Neural progenitor cell (in vitro differentiated cells): ENCODE measurements at regions not wholly inside any gene's neighbourhood (a gene's known extent, or its start where the extent isn't known, plus 50 kb on each side); places are given as distances from the start of the nearest gene placed in this dataset.

ENCODE experiments used
- DNase-seq: peaks from one replicate; pipeline ENCODE4 v3.0.0-alpha.2; 2016; ENCODE audit warnings: low spot score
- H2AFZ ChIP-seq: fragments of 200-600 bp; sonication (generic); replicated peaks from 2 replicates; pipeline ENCODE4 v1.6.1; 2016; ENCODE audit warnings: antibody characterized with exemption
- H3F3A ChIP-seq: fragments of 200-600 bp; sonication (generic); 2 replicates; pipeline ENCODE4 v1.6.1; 2016; ENCODE audit warnings: antibody characterized with exemption, low read depth
- H3K27ac ChIP-seq: fragments of 200-600 bp; sonication (generic); 2 replicates; pipeline ENCODE4 v1.5.1; 2016; ENCODE audit warnings: mild to moderate bottlenecking
- H3K27me3 ChIP-seq: fragments of 200-600 bp; sonication (generic); 2 replicates; pipeline ENCODE4 v1.6.1; 2016; ENCODE audit warnings: mild to moderate bottlenecking, moderate library complexity
- H3K36me3 ChIP-seq: fragments of 200-600 bp; sonication (generic); 2 replicates; pipeline ENCODE4 v1.5.1; 2016
- H3K4me1 ChIP-seq: fragments of 200-600 bp; sonication (generic); 2 replicates; pipeline ENCODE4 v1.6.1; 2016; ENCODE audit warnings: mixed run types
- H3K4me2 ChIP-seq: fragments of 200-600 bp; sonication (generic); 2 replicates; pipeline ENCODE4 v1.6.1; 2016
- H3K4me3 ChIP-seq: fragments of 200-600 bp; sonication (generic); 2 replicates; pipeline ENCODE4 v1.5.1; 2016
- H3K79me2 ChIP-seq: fragments of 200-600 bp; sonication (generic); 2 replicates; pipeline ENCODE4 v1.6.1; 2016; ENCODE audit warnings: low read depth
- H3K9ac ChIP-seq: fragments of 200-600 bp; sonication (generic); 2 replicates; pipeline ENCODE4 v1.6.1; 2016
- H3K9me3 ChIP-seq: fragments of 200-600 bp; sonication (generic); 2 replicates; pipeline ENCODE4 v1.5.1; 2016; ENCODE audit warnings: low read depth
- H4K20me1 ChIP-seq: fragments of 200-600 bp; sonication (generic); 2 replicates; pipeline ENCODE4 v1.6.1; 2016; ENCODE audit warnings: low read depth
- H3K27ac Mint-ChIP-seq: 3 replicates; pipeline ENCODE4 v1.8.0; 2021; ENCODE audit warnings: mixed read lengths
- H3K27me3 Mint-ChIP-seq: 2 replicates; pipeline ENCODE4 v1.8.0; 2022; ENCODE audit warnings: low read depth, mild to moderate bottlenecking, inconsistent platforms, moderate library complexity, mixed read lengths; ENCODE audit not compliant: insufficient read depth
- H3K36me3 Mint-ChIP-seq: 3 replicates; pipeline ENCODE4 v1.8.0; 2021; ENCODE audit warnings: mixed read lengths
- H3K4me1 Mint-ChIP-seq: 3 replicates; pipeline ENCODE4 v1.8.0; 2021; ENCODE audit warnings: mixed read lengths
- H3K4me3 Mint-ChIP-seq: 3 replicates; pipeline ENCODE4 v1.8.0; 2021; ENCODE audit warnings: mild to moderate bottlenecking, moderate library complexity, mixed read lengths
- H3K9me3 Mint-ChIP-seq: 3 replicates; pipeline ENCODE4 v1.8.0; 2020; ENCODE audit warnings: mixed read lengths
- EZH2 ChIP-seq: fragments of 200-600 bp; sonication (generic); IDR thresholded peaks from 2 replicates; pipeline ENCODE4 v1.6.1; 2017; ENCODE audit warnings: antibody characterized with exemption, mild to moderate bottlenecking, moderate library complexity
- EZH2phosphoT487 ChIP-seq: fragments of 200-600 bp; sonication (generic); IDR thresholded peaks from 2 replicates; pipeline ENCODE4 v1.6.1; 2017; ENCODE audit warnings: antibody characterized with exemption
- TF ChIP-seq, protein P1 (sequence below): fragments of 200-600 bp; sonication (generic); IDR thresholded peaks from 2 replicates; pipeline ENCODE4 v1.5.1; 2017; ENCODE audit warnings: antibody characterized with exemption, mild to moderate bottlenecking

DNA sequence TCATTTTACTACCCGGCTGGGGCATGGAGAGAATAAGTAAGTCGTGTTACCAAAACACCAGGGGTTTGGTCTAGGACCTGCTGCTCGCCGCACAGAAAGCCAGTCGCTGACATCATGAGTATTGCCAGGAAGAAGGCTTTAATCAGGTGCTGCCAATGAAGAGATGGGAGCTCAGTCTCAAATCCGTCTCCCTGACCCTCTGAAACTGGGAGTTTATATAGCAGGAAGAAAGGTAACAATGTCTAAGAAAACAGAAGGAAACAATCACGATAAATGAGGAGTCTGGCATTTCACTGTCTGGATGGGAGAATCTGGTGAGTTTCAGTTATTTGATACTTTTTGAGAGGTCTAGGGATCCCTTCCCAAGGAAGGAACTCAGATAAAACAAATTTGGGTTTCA lies 437.9 kb upstream of the JARID2 start:
- no peaks in the 10 kb centered on the region for H4K20me1 ChIP-seq
- Mint-ChIP-seq H3K9me3 (peaks cover 14% of the 10 kb centered on the region), H3K36me3 (peaks cover 3% of the 10 kb centered on the region), H3K4me3 (no peak overlapping the region), H3K27me3 (peaks cover 2% of the 10 kb centered on the region), H3K27ac (no peak overlapping the region), H3K4me1 (peaks cover 19% of the 10 kb centered on the region)
- no peaks in the 10 kb centered on the region for H3K36me3 ChIP-seq
- H3K4me2 ChIP-seq: no peak overlapping the region
- H3K4me3 ChIP-seq: no peak overlapping the region
- H3K9ac ChIP-seq: no peak overlapping the region
- no peaks in the 10 kb centered on the region for H3K9me3 ChIP-seq
- no peaks in the 10 kb centered on the region for H3K4me1 ChIP-seq
- no peak overlapping the region for H2AFZ ChIP-seq
- DNase-seq: no peak
- H3F3A ChIP-seq: no peaks in the 10 kb centered on the region
- H3K79me2 ChIP-seq: no peaks in the 10 kb centered on the region
- no peaks in the 10 kb centered on the region for H3K27me3 ChIP-seq
- H3K27ac ChIP-seq: no peak overlapping the region
- TF ChIP-seq, protein P1, sequence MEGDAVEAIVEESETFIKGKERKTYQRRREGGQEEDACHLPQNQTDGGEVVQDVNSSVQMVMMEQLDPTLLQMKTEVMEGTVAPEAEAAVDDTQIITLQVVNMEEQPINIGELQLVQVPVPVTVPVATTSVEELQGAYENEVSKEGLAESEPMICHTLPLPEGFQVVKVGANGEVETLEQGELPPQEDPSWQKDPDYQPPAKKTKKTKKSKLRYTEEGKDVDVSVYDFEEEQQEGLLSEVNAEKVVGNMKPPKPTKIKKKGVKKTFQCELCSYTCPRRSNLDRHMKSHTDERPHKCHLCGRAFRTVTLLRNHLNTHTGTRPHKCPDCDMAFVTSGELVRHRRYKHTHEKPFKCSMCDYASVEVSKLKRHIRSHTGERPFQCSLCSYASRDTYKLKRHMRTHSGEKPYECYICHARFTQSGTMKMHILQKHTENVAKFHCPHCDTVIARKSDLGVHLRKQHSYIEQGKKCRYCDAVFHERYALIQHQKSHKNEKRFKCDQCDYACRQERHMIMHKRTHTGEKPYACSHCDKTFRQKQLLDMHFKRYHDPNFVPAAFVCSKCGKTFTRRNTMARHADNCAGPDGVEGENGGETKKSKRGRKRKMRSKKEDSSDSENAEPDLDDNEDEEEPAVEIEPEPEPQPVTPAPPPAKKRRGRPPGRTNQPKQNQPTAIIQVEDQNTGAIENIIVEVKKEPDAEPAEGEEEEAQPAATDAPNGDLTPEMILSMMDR: no peak
- TF ChIP-seq EZH2 (no peak), EZH2phosphoT487 (no peak)

DNA sequence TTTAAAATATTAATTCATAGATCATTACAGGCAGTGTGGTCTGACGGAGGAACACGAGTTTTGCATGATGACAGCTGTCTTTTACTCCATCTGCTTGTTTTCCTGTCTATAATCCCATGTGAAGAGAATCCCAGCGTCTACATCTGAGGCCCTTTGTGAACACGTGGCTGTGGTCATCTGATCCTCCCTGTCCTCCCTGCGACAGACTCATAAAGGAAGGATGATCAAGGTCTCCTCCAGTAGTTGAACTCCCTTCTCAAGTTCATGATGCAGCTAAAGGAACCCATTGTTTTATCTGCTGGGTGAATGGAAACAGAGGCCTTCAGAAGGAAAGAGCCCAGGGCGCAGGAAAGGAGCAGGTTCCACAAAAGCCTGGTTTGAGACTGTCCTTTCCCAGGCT lies 435.8 kb upstream of the JARID2 start:
- Mint-ChIP-seq H3K9me3 (peaks cover 14% of the 10 kb centered on the region), H3K4me1 (peaks cover 10% of the 10 kb centered on the region), H3K36me3 (peaks cover 3% of the 10 kb centered on the region), H3K27ac (no peak overlapping the region), H3K27me3 (peaks cover 4% of the 10 kb centered on the region), H3K4me3 (no peak overlapping the region)
- Histone ChIP-seq H3K27me3 (peaks cover 9% of the 10 kb centered on the region), H3K4me1 (peaks cover 4% of the 10 kb centered on the region), H3K4me2 (no peak overlapping the region), H3K27ac (no peak overlapping the region), H4K20me1 (no peaks in the 10 kb centered on the region), H3K4me3 (no peak overlapping the region), H3K9me3 (no peaks in the 10 kb centered on the region), H3K9ac (no peak overlapping the region), H3F3A (peaks cover under 1% of the 10 kb centered on the region), H3K79me2 (no peaks in the 10 kb centered on the region), H3K36me3 (no peaks in the 10 kb centered on the region), H2AFZ (no peak overlapping the region)
- no peak for TF ChIP-seq EZH2
- DNase-seq: no peak

DNA sequence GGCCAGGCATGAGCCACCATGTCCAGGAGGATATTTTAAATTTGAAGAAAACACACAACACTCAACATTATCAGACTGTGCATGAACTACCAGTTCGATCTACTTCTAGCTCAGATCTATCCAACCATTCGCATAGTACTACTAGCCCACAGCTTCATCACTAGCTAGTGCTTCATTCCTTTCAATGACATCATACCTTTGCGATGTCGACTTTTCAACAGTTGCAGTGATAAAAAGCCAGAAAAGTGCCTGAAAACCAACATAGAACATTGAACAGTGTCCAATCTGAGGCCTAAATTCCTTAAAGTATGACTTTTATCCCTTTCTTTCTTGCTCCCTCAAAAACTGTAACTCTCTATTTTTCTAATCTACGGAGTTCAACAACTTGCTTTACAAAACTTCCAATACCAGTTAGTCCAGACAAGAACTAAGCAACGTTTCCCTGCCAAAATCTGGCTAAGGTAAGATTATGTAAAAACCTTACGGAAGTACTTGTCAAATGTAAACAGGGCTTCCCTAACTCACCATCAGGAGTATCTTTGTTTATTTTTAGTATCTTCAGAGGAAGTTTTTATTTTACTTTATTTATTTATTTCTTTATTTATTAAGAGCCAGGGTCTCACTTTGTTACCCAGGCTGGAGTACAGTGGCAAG lies 434.0 kb upstream of the JARID2 start:
- peaks cover 11% of the 10 kb centered on the region for H3K9me3 Mint-ChIP-seq
- Histone ChIP-seq H2AFZ (no peak overlapping the region), H3K36me3 (no peaks in the 10 kb centered on the region), H3K27ac (no peak overlapping the region), H3K9ac (no peak overlapping the region), H3K27me3 (peaks cover 15% of the 10 kb centered on the region), H3F3A (peaks cover 18% of the 10 kb centered on the region), H3K4me1 (peaks cover 20% of the 10 kb centered on the region), H4K20me1 (peaks cover 6% of the 10 kb centered on the region), H3K9me3 (no peaks in the 10 kb centered on the region), H3K79me2 (no peaks in the 10 kb centered on the region), H3K4me2 (no peak overlapping the region), H3K4me3 (no peak overlapping the region)
- H3K36me3 Mint-ChIP-seq: peaks cover 3% of the 10 kb centered on the region
- DNase-seq: no peak
- H3K4me1 Mint-ChIP-seq: peaks cover 22% of the 10 kb centered on the region
- H3K27ac Mint-ChIP-seq: no peak overlapping the region
- H3K4me3 Mint-ChIP-seq: no peak overlapping the region
- TF ChIP-seq EZH2: no peak
- TF ChIP-seq, protein P1: no peak
- TF ChIP-seq EZH2phosphoT487: no peak
- peaks cover 9% of the 10 kb centered on the region for H3K27me3 Mint-ChIP-seq

GRCh38 chr6:14814016-14814415 lies 431.9 kb upstream of the JARID2 start:
- no peak overlapping the region for H3K4me3 Mint-ChIP-seq
- Histone ChIP-seq H3K79me2 (no peaks in the 10 kb centered on the region), H3K27ac (no peak overlapping the region), H2AFZ (no peak overlapping the region), H3K4me3 (no peak overlapping the region), H3K9ac (no peak overlapping the region), H3F3A (peaks cover 21% of the 10 kb centered on the region), H3K4me2 (no peak overlapping the region), H3K36me3 (no peaks in the 10 kb centered on the region), H4K20me1 (peaks cover 9% of the 10 kb centered on the region), H3K9me3 (no peaks in the 10 kb centered on the region), H3K27me3 (peaks cover 36% of the 10 kb centered on the region), H3K4me1 (peaks cover 22% of the 10 kb centered on the region)
- peaks cover 14% of the 10 kb centered on the region for H3K27me3 Mint-ChIP-seq
- H3K4me1 Mint-ChIP-seq: peaks cover 26% of the 10 kb centered on the region
- no peak for DNase-seq
- peaks cover under 1% of the 10 kb centered on the region for H3K36me3 Mint-ChIP-seq
- H3K27ac Mint-ChIP-seq: peak overlapping the region; percentile 72
- H3K9me3 Mint-ChIP-seq: peaks cover 3% of the 10 kb centered on the region
- TF ChIP-seq EZH2 (no peak), EZH2phosphoT487 (no peak)
- TF ChIP-seq, protein P1: no peak
